ENCODE measurements at regions not wholly inside any gene's neighbourhood (a gene's known extent, or its start where the extent isn't known, plus 50 kb on each side); places are given as distances from the start of the nearest gene placed in this dataset.

- Histone ChIP-seq H3K9me3 (no peaks in the 10 kb centered on the region), H3K27ac (no peak overlapping the region), H3K27me3 (no peaks in the 10 kb centered on the region), H3K4me3 (no peak overlapping the region), H3K36me3 (ENCODE audit: low read depth, missing control alignments) (no peaks in the 10 kb centered on the region), H3K4me1 (no peaks in the 10 kb centered on the region)
- TF ChIP-seq CTCF (IDR thresholded peaks at IDR 0.05): no peak
- no peak for TF ChIP-seq POLR2A (IDR thresholded peaks at IDR 0.05)
- no peak for DNase-seq
- WGBS, 2 donors: 0 to 63% methylated on average over 1 of the region's 1 CpG
- intact Hi-C loops (cut with DNase I; ENCODE audit: low total_unique reads): no loop called here
Observed at GRCh38 chr4:178553201-178553600, 1111.0 kb upstream of the AGA start.

GRCh38 chr4:178554352-178554751 is 1112.1 kb upstream of the AGA start:
- H3K9me3 ChIP-seq: no peaks in the 10 kb centered on the region
- no peak overlapping the region for H3K27ac ChIP-seq
- H3K36me3 ChIP-seq (ENCODE audit: low read depth, missing control alignments): no peaks in the 10 kb centered on the region
- intact Hi-C loops (cut with DNase I; ENCODE audit: low total_unique reads): no loop called here
- DNase-seq: no peak
- WGBS, 2 donors: 86 to 87% methylated on average over 1 of the region's 1 CpG
- H3K4me3 ChIP-seq: no peak overlapping the region
- H3K27me3 ChIP-seq: no peaks in the 10 kb centered on the region
- TF ChIP-seq POLR2A (IDR thresholded peaks at IDR 0.05) (no peak), CTCF (IDR thresholded peaks at IDR 0.05) (no peak)
- H3K4me1 ChIP-seq: no peaks in the 10 kb centered on the region

- no peak overlapping the region for H3K27ac ChIP-seq
- H3K4me3 ChIP-seq: no peak overlapping the region
- no peaks in the 10 kb centered on the region for H3K27me3 ChIP-seq
- TF ChIP-seq CTCF (IDR thresholded peaks at IDR 0.05): no peak
- no peak for TF ChIP-seq POLR2A (IDR thresholded peaks at IDR 0.05)
- DNase-seq: no peak
- WGBS, 2 donors: 47 to 91% methylated on average over 2 of the region's 2 CpGs
- H3K36me3 ChIP-seq (ENCODE audit: low read depth, missing control alignments): no peaks in the 10 kb centered on the region
- no peaks in the 10 kb centered on the region for H3K9me3 ChIP-seq
- intact Hi-C loops (cut with DNase I; ENCODE audit: low total_unique reads): no loop called here
- no peaks in the 10 kb centered on the region for H3K4me1 ChIP-seq
Observed at GRCh38 chr4:178556796-178557195, 1114.6 kb upstream of the AGA start.

GRCh38 chr4:178577933-178578332 is 1135.7 kb upstream of the AGA start:
- Histone ChIP-seq H3K4me3 (no peak overlapping the region), H3K36me3 (ENCODE audit: low read depth, missing control alignments) (no peaks in the 10 kb centered on the region), H3K9me3 (no peaks in the 10 kb centered on the region), H3K27me3 (no peaks in the 10 kb centered on the region), H3K4me1 (no peaks in the 10 kb centered on the region), H3K27ac (no peak overlapping the region)
- TF ChIP-seq POLR2A (IDR thresholded peaks at IDR 0.05) (no peak), CTCF (IDR thresholded peaks at IDR 0.05) (no peak)
- peak; percentile 32 for DNase-seq
- WGBS, 2 donors: 79 to 90% methylated on average over 7 of the region's 7 CpGs
- intact Hi-C loops (cut with DNase I; ENCODE audit: low total_unique reads): no loop called here

- Histone ChIP-seq H3K36me3 (ENCODE audit: low read depth, missing control alignments) (no peaks in the 10 kb centered on the region), H3K4me1 (no peaks in the 10 kb centered on the region), H3K27me3 (no peaks in the 10 kb centered on the region), H3K9me3 (no peaks in the 10 kb centered on the region), H3K4me3 (no peak overlapping the region), H3K27ac (no peak overlapping the region)
- WGBS, 2 donors: 79 to 80% methylated on average over 6 of the region's 6 CpGs
- intact Hi-C loops (cut with DNase I; ENCODE audit: low total_unique reads): no loop called here
- TF ChIP-seq CTCF (IDR thresholded peaks at IDR 0.05): no peak
- TF ChIP-seq POLR2A (IDR thresholded peaks at IDR 0.05): no peak
- DNase-seq: no peak
Observed at GRCh38 chr4:178595500-178596138, 1153.4 kb upstream of the AGA start.
